ENCODE measurements at regions not wholly inside any gene's neighbourhood (a gene's known extent, or its start where the extent isn't known, plus 50 kb on each side); places are given as distances from the start of the nearest gene placed in this dataset.

DNA sequence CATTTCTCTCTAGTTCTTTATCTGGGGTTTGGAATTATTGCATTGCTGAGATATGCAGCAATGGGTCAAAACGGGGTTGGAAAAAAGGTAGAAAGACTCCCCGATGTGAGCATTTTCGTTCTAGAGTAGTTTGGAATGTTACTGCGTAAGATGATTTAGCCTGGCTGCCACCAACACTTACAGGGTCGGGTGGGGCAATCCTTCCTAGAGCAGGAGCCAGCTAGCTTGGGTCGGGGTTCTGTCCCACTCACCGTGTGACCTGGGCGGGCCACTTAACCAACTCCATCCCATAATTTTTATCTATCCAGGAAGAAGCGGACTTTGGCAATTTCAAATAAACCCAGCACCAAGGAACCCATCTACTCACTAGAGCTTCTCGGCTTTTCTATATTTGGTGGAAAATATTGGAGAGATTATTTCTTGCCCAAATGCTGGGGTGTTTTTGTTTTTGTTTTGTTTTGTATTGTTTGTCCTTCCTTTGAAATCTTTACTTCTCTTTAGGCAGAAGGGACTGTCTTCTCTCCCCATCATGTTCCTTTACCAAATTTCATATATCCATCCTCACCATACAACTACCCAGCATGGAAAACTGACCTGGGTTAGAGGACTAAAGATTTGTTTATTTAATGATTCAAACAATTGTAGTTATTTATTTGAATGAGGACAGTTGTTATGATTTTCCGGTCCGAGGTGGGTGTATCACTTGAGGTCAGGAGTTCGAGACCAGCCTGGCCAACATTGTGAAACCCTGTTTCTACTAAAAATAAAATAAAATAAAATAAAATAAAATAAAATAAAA lies 72.4 kb downstream of the GPX5 start:
- Histone ChIP-seq H2AFZ (ENCODE audit: low read length) (peak overlapping the region; percentile 78), H3K9ac (ENCODE audit: low read length) (no peak overlapping the region), H3K9me3 (ENCODE audit: low read length) (no peaks in the 10 kb centered on the region), H3K9me2 (replicated peaks; ENCODE audit: low read length) (no peaks in the 10 kb centered on the region), H3K27ac (ENCODE audit: low read length) (no peak overlapping the region), H3K4me2 (ENCODE audit: low read length) (peak overlapping the region; percentile 73), H4K20me1 (ENCODE audit: low read length) (no peaks in the 10 kb centered on the region), H3F3A (ENCODE audit: low read length, unreplicated experiment) (no peaks in the 10 kb centered on the region), H3K36me3 (ENCODE audit: low read depth, low read length) (no peaks in the 10 kb centered on the region), H3K4me1 (ENCODE audit: insufficient read depth, low read length) (no peaks in the 10 kb centered on the region), H3K79me2 (ENCODE audit: low read length) (no peaks in the 10 kb centered on the region), H3K4me3 (ENCODE audit: low read length) (peak overlapping the region; percentile 70), H3K27me3 (ENCODE audit: low read length) (no peaks in the 10 kb centered on the region)
- ChIA-PET CTCF (no interaction called here), POLR2A (ENCODE audit: unreplicated experiment) (no interaction called here)
- ATAC-seq (peak; percentile 65), DNase-seq (peak; percentile 22)
- intact Hi-C loops (cut with micrococcal nuclease): no loop called here
- BruUV-seq (replicated peaks): no TSS peak
- TF ChIP-seq CTCF (conservative IDR thresholded peaks at IDR 0.05; ENCODE audit: low read depth, low read length) (no peak), EZH2 (IDR thresholded peaks at IDR 0.05; ENCODE audit: low read length, unreplicated experiment) (no peak), EZH2phosphoT487 (IDR thresholded peaks at IDR 0.05; ENCODE audit: borderline replicate concordance, low read length) (no peak)

- no TSS peak for BruUV-seq (replicated peaks)
- no peak overlapping the region for H3K4me2 ChIP-seq (ENCODE audit: low read length)
- H3K9me3 ChIP-seq (ENCODE audit: low read length): no peaks in the 10 kb centered on the region
- DNase-seq (no peak), ATAC-seq (no peak)
- H3F3A ChIP-seq (ENCODE audit: low read length, unreplicated experiment): no peaks in the 10 kb centered on the region
- no peaks in the 10 kb centered on the region for H3K4me1 ChIP-seq (ENCODE audit: insufficient read depth, low read length)
- no peak overlapping the region for H2AFZ ChIP-seq (ENCODE audit: low read length)
- H3K36me3 ChIP-seq (ENCODE audit: low read depth, low read length): no peaks in the 10 kb centered on the region
- H3K9me2 ChIP-seq (replicated peaks; ENCODE audit: low read length): no peaks in the 10 kb centered on the region
- H3K79me2 ChIP-seq (ENCODE audit: low read length): no peaks in the 10 kb centered on the region
- no peak overlapping the region for H3K27ac ChIP-seq (ENCODE audit: low read length)
- TF ChIP-seq CTCF (conservative IDR thresholded peaks at IDR 0.05; ENCODE audit: low read depth, low read length) (no peak), EZH2phosphoT487 (IDR thresholded peaks at IDR 0.05; ENCODE audit: borderline replicate concordance, low read length) (no peak)
- no peak overlapping the region for H3K9ac ChIP-seq (ENCODE audit: low read length)
- H3K27me3 ChIP-seq (ENCODE audit: low read length): no peaks in the 10 kb centered on the region
- intact Hi-C loops (cut with micrococcal nuclease): no loop called here
- H4K20me1 ChIP-seq (ENCODE audit: low read length): no peaks in the 10 kb centered on the region
- H3K4me3 ChIP-seq (ENCODE audit: low read length): no peak overlapping the region
- ChIA-PET POLR2A (ENCODE audit: unreplicated experiment) (no interaction called here), CTCF (no interaction called here)
These were observed 73.3 kb downstream of the GPX5 start for GRCh38 chr6:28598757-28599686.

GRCh38 chr6:28600245-28600644 lies 74.6 kb downstream of the GPX5 start:
- no peaks in the 10 kb centered on the region for H3K36me3 ChIP-seq (ENCODE audit: low read depth, low read length)
- H4K20me1 ChIP-seq (ENCODE audit: low read length): no peaks in the 10 kb centered on the region
- ChIA-PET POLR2A (ENCODE audit: unreplicated experiment) (no interaction called here), CTCF (no interaction called here)
- no peak for DNase-seq
- H3K4me3 ChIP-seq (ENCODE audit: low read length): no peak overlapping the region
- ATAC-seq: no peak
- no peak overlapping the region for H3K9ac ChIP-seq (ENCODE audit: low read length)
- H3K4me1 ChIP-seq (ENCODE audit: insufficient read depth, low read length): no peaks in the 10 kb centered on the region
- TF ChIP-seq CTCF (conservative IDR thresholded peaks at IDR 0.05; ENCODE audit: low read depth, low read length): no peak
- no peak for TF ChIP-seq EZH2phosphoT487 (IDR thresholded peaks at IDR 0.05; ENCODE audit: borderline replicate concordance, low read length)
- no peak for TF ChIP-seq EZH2 (IDR thresholded peaks at IDR 0.05; ENCODE audit: low read length, unreplicated experiment)
- H3K27me3 ChIP-seq (ENCODE audit: low read length): no peaks in the 10 kb centered on the region
- H3K79me2 ChIP-seq (ENCODE audit: low read length): no peaks in the 10 kb centered on the region
- no peaks in the 10 kb centered on the region for H3F3A ChIP-seq (ENCODE audit: low read length, unreplicated experiment)
- no peaks in the 10 kb centered on the region for H3K9me3 ChIP-seq (ENCODE audit: low read length)
- intact Hi-C loops (cut with micrococcal nuclease): no loop called here
- no TSS peak for BruUV-seq (replicated peaks)
- no peak overlapping the region for H3K27ac ChIP-seq (ENCODE audit: low read length)
- no peaks in the 10 kb centered on the region for H3K9me2 ChIP-seq (replicated peaks; ENCODE audit: low read length)
- no peak overlapping the region for H3K4me2 ChIP-seq (ENCODE audit: low read length)
- no peak overlapping the region for H2AFZ ChIP-seq (ENCODE audit: low read length)

All from PC-3 (cell line).